ENCODE measurements at regions not wholly inside any gene's neighbourhood (a gene's known extent, or its start where the extent isn't known, plus 50 kb on each side); places are given as distances from the start of the nearest gene placed in this dataset.
"Not testable (repeated sequence)": the region's sequence is repeated elsewhere in the genome, so short reads cannot be mapped to it uniquely, and the experiment has no call there.

DNA sequence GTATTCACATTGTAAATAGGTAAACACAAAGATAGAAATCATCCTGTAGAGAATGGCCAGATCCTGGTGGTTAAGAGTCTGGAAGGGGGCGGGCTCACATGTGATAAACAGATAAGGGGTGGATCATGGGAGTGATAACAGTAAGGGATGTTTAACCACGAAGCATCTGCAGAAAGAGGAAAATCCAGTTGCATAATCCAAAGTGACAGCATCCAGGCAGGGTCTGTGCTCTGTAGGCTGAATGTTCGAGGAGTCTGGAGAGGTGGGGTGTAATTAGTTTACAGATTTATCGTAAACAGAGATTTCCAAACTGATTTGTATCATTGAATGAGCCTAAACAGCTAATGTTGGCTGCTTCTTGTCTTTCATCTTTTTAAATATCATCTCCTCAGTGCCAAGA is 1009.8 kb upstream of the SLIT2 start:
- DNase-seq (ENCODE audit: low read depth, low spot score) = no peak

DNA sequence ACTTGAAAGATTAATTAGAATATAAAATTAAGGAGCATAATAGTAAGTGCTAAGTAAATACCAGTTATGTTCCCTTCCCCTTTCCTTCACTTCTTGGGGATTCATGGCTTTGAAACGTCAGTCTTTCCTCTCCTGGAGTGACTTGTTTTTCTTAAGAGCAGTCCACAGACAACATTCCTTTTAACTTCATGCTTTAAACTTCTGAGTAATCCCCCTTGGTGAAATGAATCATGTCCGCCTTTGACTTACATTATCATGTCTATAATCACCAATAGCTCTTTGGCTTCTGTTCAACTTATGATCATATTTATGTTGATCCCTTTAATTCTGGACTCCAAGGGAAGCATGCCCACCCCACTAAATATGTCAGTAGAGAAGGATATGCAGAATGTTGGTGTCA is 1012.1 kb upstream of the SLIT2 start:
- DNase-seq (ENCODE audit: low read depth, low spot score) = peak; percentile 57

DNA sequence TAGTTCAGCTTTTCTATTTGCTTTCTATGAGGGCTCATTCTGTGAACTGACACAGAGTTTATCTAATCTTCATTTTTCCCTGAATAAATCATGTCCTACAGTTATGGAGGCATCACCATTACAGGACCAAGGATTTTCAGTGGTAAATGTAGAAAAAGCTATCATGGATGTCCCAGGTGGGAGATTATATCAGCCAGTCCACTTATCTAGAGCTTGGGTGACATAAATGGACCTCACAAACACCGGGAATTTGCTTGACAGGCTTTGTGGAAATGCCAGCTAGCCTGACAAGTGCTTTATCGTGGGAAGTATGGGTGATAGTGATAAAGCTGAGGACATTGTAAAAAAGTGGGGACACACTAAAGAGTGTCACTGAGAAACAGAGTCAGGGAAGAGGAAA is 1015.2 kb upstream of the SLIT2 start:
- DNase-seq (ENCODE audit: low read depth, low spot score) = no peak

DNA sequence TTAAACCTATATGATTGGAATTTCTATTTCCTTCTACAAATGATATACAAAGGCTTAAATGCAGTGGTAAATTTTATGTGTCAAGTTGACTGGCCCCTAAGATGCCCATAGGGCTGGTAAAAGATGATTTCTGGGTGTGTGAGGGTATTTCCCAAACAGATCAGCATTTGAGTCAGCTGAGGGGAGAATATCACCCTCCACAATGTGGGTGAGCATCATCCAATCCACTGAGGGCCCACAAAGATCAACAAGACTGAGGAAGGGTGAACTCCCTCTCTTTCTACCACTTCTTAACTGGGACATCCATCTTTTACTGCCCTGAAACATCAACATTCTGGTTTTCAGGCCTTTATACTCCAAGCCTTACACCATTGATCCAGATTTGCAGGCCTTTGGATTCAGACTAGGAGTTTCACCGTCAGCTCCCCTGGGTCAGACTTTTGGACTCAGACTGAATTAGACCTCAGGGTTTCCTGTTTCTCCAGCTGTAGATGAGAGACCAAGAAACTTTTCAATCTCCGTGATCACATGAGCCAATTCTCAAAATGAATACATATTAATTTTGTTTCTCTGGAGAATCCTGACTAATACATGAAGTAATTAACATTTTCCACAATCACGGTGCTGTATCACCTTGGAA is 1020.7 kb upstream of the SLIT2 start:
- no peak for DNase-seq (ENCODE audit: low read depth, low spot score)

DNA sequence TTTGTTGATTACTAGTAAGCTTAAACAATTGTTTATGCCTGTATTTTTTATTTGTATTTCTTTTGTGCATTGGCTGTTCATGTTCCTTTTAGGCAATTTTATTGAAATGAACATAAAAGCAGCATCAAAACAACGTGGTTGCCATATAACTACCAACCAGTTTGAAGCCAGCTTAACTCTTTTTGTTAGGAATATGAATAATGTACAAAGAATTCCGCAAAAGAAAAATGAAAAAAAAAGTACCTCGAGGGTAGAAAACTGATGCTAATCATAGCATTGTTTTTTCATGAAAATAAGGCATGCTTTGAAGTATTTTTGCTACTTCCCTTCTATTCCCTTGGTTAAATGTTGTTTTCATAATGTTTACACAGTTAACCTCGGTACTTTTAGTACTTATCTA is 1024.0 kb upstream of the SLIT2 start:
- no peak for DNase-seq (ENCODE audit: low read depth, low spot score)

DNA sequence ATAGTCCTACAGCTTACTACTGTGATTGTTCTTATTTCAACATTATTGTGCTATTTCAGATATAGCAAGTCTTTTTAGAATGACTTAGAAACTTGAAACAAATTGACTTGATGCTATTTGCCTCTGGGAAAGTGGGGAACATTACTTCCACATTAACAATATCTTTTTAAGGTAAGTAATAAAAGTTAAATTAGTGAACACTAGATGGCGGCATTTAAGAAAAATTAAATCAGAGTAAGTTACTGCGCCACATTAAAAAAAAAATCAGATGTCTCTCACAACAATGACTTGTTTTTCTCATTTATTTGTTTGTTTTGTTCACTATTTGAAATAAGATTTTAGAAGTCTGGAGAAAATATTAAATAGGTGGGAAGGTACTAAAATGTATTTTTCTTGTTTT is 1026.9 kb upstream of the SLIT2 start:
- no peak for DNase-seq (ENCODE audit: low read depth, low spot score)

DNA sequence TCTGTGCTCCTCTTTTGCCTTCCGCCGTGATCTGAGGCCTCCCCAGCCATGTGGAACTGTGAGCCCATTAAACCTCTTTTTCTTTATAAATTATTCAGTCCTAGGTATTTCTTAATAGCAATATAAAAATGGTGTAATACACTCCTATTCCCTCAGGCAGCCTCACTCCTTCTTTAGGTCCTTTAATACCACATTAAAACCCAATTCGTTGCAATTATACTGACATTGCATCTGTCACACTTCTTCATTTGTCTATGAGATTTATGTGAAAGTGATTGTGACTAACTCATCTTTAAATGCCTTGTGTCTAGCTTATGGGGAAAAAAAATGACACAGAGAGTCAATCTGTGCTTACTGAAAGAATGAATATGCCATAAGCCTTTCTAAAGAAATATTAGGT is 1035.2 kb upstream of the SLIT2 start:
- no peak for DNase-seq (ENCODE audit: low read depth, low spot score)

DNA sequence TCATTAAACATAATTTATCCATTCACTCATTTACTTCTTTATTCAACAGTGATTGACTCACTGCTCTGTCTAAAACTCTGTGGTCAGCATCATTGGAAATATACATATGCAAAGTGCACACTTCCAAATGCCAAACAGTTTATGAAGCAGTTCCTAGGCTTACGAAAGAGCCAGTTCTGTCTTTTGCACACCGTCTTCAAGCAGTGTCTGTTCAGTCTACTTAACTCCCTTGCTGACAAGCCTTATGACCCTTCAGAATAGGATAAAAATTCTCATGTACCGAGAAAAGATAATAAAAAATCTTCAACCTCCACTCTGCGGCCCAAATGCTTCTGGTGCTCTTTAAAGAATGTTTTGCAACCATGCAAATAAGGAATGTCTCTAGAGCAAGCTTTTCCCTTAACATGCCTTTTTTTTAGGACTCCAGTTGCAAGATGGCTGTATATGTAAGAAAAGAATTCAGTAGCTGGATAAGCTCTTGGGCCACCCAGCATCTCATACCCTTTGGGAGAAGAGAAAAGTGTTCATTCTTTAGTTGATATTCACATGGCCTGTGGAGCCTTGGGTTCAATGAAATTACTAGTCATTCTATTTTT is 1037.0 kb upstream of the SLIT2 start:
- no peak for DNase-seq (ENCODE audit: low read depth, low spot score)

DNA sequence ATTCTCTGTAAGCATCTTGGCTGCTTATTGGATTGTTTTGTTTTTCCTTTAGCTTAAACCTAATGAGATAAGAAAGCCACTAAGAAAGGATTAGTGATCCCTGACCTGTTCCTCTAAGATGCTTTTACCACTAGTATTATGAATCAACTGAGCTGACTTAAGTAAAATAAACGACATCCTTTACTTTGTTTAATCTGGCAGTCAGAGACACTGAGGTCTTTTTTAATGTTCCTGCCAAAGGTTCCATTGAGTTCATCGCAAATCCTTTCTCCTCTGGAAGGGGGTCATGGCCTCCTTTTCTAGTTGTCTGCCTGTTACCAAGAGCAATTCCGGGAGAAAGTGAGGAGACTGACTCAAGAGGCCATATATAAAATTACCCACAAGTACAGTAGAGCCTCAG is 1038.3 kb upstream of the SLIT2 start:
- peak; percentile 20 for DNase-seq (ENCODE audit: low read depth, low spot score)

DNA sequence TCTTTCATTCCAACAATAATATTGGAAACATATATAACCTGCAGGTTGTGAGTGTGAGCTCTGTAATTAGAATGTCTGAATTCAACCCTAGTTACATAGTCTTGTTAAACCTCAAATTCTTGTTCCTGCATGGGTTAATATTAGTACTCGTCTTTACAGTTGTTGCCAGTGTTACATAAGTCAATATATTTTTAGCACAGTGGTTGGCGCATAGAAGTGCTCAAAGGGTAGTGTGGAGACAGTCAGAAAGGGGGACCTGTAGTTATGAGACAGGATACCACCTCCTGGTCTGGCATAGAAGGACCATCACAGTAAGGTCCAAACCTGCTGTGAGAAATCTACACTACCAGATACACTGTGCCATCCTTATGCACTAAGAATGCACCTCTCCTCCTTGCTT is 1045.9 kb upstream of the SLIT2 start:
- no peak for DNase-seq (ENCODE audit: low read depth, low spot score)

DNA sequence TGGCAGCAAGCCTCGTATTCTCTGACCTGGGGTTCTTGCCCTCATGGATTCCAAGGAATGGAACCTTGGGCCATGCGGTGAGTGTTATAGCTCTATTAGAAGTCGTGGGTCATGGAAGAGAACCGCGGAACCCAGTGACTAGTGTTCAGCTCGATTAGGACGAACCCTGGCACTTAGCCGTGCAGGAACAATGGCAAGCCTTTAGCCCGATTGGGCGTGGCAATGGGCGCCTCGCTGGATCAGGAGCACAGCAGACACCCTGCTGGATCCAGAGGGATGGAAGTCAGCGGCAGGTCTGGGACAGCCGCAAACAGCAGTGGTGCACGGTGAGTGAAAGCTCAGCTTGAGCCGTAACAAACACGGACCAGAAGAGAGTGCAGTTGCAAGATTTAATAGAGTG is 1053.9 kb upstream of the SLIT2 start:
- not testable (repeated sequence) for DNase-seq (ENCODE audit: low read depth, low spot score)

DNA sequence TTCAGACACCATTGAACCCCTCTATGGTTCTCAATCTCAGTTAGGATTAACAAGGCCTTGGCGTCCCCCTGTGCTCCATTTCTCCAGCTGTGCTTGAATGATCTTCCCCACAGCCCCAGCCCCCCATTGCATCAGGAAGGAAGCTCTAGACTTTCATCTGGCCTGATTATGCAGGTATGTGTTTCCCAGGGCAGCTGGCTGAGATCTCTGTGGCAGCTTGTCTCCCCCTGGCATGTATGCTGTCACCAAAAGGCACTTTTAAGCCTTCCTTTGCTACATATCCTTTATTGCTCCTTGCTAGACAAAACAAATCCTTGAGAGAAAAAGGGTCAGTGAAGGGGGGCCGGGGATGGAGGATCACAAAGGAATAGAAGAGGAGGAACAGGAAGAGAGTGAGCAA is 1056.0 kb upstream of the SLIT2 start:
- no peak for DNase-seq (ENCODE audit: low read depth, low spot score)

DNA sequence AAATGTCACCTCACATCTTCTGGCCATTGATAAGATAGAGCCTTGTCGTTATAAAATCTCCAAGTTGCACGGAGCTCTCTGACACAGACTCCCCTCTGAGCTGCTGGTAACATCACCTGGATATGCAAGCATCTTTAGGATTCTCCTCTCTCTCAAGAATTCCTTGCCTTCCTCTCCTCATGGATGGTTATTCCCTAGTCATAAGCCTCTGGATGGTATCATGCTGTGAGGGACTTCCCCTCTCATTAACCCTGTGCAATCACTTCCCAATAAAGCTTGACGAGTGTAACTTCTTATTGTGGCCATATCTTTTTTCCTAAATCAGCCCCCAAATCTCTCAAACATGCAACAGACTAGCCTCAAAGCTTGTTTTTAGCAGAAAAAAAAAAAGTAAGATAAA is 1057.0 kb upstream of the SLIT2 start:
- DNase-seq (ENCODE audit: low read depth, low spot score) = no peak

DNA sequence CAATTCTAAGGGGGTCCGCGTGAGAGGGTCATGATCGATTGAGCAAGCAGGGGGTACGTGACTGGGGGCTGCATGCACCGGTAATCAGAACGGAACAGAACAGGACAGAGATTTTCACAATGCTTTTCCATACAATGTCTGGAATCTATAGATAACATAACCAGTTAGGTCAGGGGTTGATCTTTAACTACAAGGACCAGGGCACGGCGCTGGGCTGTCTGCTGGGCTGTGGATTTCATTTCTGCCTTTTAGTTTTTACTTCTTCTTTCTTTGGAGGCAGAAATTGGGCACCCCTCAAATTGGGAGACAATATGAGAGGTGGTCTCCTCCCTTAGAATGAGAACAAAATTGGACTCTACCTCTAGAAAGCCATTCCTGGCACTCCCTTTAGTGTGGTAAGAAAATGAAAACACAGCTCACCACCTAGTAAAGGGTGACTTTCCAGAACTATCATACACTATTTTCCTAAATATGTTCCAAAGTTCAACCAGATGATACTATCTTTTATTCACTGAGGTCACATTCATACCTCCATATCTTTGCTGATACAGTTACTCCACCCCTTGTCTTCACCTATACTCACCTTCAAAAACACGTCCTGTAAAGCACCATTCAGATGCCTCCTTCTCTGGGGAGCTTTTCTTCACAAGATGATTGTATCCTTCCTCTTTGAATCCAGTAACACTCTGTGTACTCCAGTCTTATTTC is 1058.3 kb upstream of the SLIT2 start:
- DNase-seq (ENCODE audit: low read depth, low spot score) = no peak

DNA sequence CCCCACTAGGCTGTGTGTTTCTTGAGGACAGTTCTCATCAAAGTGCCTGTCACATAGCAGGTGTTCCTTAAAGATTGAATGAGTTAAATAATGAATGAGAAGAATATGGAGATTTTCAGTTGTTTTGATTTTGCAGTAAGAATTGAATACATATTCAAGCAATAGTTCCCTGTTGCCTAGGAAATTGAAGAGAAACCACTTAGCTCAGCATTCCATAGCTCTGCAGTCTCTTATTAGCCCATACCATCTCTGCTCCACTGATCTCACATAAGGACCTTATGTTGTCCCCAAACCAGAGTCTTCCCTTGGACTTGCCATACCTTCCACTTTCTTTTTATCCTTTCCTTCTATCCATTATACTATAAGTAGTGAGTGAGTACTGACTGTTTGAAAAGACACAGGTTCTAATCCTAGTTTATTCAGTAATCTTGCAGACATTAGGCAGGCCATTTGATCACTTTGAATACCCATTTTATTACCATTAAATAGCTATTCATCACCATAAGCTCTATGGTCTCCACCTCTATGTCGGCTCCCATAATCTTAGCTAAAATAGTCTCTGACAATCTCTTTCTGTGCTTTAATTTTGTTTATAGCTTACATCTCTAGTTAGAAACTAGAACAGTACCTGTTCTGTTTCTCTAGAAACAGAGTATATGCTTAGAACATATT is 1059.6 kb upstream of the SLIT2 start:
- DNase-seq (ENCODE audit: low read depth, low spot score) = no peak

DNA sequence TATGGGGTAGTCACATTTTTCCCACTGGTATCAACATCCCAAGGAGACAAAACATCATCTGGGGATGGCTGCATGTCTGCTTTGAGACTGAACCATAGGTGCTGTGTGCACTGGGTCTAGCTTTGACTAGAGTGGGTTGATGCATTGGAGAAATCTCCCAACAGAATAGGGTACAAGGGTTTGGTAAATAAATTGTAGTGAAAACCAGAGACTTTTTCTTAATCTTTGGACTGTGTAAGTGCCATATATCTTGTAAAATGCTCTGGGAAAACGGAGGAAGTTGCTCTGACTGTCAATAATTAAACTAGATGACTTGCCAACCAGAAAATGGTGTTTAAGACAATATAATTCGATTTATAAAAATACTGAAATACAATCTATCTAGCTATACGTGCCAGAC is 1064.0 kb upstream of the SLIT2 start:
- no peak for DNase-seq (ENCODE audit: low read depth, low spot score)

DNA sequence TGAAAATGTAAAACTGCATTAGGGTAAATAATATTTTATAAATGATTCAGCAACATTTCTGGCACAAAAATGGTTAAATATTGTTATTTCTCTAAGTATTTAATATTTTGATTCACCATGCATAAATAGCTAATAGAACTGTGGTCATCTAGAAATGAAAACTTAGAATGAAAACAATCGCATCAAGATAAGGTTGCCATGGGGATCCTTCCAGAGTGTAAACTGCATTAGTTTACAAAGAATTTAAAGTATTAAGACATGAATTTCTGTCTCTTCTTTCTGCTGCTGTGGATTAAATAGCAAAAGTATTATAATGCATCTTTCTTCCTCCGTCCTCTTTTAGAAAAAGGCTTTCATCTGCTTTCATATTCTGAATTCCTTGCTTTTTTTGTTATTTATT is 1064.6 kb upstream of the SLIT2 start:
- DNase-seq (ENCODE audit: low read depth, low spot score) = no peak

DNA sequence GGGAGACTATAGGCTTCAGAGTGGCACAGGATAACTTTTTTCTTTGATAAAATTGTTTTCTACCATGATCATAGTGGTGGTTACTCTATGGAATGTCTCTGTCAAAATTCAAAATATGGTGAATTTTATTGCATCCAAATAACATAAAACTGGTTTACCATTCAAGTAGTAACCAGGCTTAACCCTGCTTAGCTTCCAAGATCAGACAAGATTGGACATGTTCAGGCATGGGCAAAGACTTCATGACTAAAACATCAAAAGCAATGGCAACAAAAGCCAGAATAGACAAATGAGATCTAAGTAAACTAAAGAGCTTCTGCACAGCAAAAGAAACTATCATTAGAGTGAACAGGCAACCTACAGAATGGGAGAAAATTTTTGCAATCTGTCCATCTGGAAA is 1070.1 kb upstream of the SLIT2 start:
- not testable (repeated sequence) for DNase-seq (ENCODE audit: low read depth, low spot score)

DNA sequence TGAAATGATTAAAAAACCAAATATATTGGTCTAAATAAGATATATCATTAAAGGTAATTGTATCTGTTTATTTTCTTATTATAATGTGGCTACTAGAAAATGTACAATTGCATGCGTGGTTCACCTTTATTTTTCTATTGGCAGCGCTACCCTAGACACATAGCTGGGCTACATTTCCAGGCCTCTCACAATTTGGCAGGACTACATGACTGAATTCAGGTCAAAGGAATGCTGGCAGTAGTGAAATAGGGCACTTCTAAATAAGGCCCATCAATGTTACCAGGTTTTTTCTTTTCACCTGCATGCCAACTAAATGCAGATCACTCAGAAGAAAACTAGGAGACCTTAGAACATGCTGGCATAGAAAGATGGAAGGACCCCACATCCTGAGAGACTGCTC is 1072.9 kb upstream of the SLIT2 start:
- no peak for DNase-seq (ENCODE audit: low read depth, low spot score)

DNA sequence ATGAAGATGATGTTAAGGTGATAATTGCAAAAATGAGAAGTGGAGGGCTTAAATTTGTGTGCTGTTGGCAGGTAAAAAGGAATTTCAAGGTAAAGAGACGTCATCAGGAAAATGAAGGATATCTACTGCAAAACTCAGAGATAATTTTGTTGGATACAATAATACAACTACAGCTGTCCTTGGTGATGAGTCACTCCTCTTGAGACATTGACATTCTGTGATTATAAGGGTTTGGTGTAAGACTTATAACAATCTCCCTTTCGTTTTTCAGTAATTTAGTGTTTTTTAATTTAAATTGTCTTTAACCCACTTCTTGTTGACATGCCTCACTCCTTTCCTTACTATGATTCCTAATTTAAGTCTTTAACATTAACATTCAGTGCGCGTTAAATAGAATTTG is 1074.1 kb upstream of the SLIT2 start:
- no peak for DNase-seq (ENCODE audit: low read depth, low spot score)

DNA sequence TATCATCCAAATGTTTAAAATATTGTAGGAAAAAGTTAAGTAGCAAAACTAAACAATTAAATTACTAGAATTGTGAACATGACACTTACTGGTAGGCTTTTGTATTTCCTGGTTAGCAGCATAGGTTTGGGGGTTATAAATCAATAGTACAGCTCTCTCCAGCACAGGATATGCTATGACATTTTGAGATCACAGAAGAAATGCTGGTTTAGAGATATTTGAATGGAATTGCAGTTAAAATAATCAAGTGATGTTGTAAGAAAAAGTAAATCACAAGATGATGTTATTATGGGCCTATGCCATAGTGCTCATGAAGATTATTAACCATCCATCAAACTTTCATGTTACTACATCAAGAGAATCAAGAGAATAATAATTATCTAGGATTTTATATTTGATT is 1079.9 kb upstream of the SLIT2 start:
- no peak for DNase-seq (ENCODE audit: low read depth, low spot score)

DNA sequence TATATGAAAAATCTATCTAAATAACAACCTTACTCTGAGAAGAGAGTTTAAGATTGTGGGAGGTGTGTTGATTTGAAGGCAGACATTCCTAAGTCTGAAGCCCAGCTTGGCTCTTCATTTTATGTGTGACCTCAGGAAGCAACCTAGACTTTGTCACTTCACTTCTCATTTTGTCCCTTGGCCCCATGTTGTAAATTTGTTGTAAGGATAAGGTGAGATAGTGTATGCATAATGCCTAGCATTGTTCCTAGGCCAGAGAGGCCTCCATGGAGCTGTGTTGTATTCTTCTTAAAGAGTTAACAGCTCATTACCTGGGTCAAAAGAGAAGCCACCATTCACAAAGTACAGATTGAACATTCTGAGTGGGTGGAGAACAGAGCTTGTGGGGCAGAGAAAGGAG is 1084.4 kb upstream of the SLIT2 start:
- no peak for DNase-seq (ENCODE audit: low read depth, low spot score)

DNA sequence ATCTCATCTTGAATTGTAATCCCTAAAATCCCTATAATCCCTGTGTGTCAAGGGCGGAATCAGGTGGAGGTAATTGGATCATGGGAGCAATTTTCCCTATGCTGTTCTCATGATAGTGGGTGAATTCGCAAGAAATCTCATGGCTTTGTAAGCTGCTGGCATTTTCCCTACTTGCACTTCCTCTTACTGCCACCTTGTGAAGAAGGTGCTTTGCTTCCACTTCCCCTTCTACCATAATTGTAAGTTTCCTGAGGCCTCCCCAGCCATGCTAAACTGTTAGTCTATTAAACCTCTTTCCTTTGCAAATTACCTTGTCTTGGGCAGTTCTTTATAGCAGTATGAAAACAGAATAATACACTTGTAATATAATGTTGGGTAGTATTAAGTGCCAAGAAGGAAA is 1087.4 kb upstream of the SLIT2 start:
- no peak for DNase-seq (ENCODE audit: low read depth, low spot score)

Data from smooth muscle cell of the brain vasculature (primary cell).